ENCODE measurements at regions not wholly inside any gene's neighbourhood (a gene's known extent, or its start where the extent isn't known, plus 50 kb on each side); places are given as distances from the start of the nearest gene placed in this dataset.

- no peaks in the 10 kb centered on the region for H3K9me1 ChIP-seq (ENCODE audit: insufficient read depth, low read length)
- H2BK15ac ChIP-seq (ENCODE audit: low read depth, low read length): no peak overlapping the region
- H3K9me3 ChIP-seq (ENCODE audit: control insufficient read depth, insufficient read depth, low read length): no peaks in the 10 kb centered on the region
- no peak overlapping the region for H4K91ac ChIP-seq (ENCODE audit: insufficient read depth, low read depth, low read length)
- in situ Hi-C loops (cut with MboI; ENCODE audit: low sequenced_read_pairs): loop anchor here (25.0 kb wide), 1 partner anchor 99 kb away; no protein-coding TSS in a partner anchor
- CTCF ChIA-PET: interaction anchor here (0.6 kb wide), 1 partner anchor 25 kb away, joined by 3 read pairs; no protein-coding TSS in a partner anchor
- H2BK120ac ChIP-seq (ENCODE audit: low read depth, low read length): no peak overlapping the region
- no peak overlapping the region for H3K56ac ChIP-seq (ENCODE audit: extremely low read depth, insufficient read depth, low read length)
- no peak overlapping the region for H3K18ac ChIP-seq (ENCODE audit: low read depth, low read length)
- no peak overlapping the region for H3K4me3 ChIP-seq (ENCODE audit: insufficient read depth, low read depth, low read length)
- H4K5ac ChIP-seq (ENCODE audit: low read depth, low read length): no peak overlapping the region
- intact Hi-C loops (cut with micrococcal nuclease): no loop called here
- H4K20me1 ChIP-seq (ENCODE audit: insufficient read depth, low read length): no peaks in the 10 kb centered on the region
- POLR2A ChIA-PET (ENCODE audit: unreplicated experiment): no interaction called here
- no peak overlapping the region for H4K8ac ChIP-seq (ENCODE audit: low read depth in 2 of 2, low read length in 2 of 2)
- BruUV-seq (replicated peaks): no TSS peak
- WGBS, 2 experiments (ENCODE audit: extremely low coverage in 2 of 2, insufficient read length in 1 of 2): 100% methylated on average over 1 of the region's 2 CpGs; no CpG with 5 or more reads in 1 of the 2 experiments
- no peak overlapping the region for H3K27ac ChIP-seq (ENCODE audit: insufficient read depth, low read length)
- H3K79me1 ChIP-seq (ENCODE audit: low read depth in 1 of 2, low read length in 2 of 2): no peaks in the 10 kb centered on the region
- H2AFZ ChIP-seq (replicated peaks; ENCODE audit: low read length, poor library complexity): no peak overlapping the region
- no peak overlapping the region for H3K14ac ChIP-seq (replicated peaks; ENCODE audit: low read depth, low read length)
- no peak overlapping the region for H3K9ac ChIP-seq (ENCODE audit: low read depth, low read length)
- H2AK5ac ChIP-seq (ENCODE audit: low read depth, low read length): no peak overlapping the region
- H3K23ac ChIP-seq (ENCODE audit: low read depth, low read length): no peak overlapping the region
- no peak overlapping the region for H2BK20ac ChIP-seq (ENCODE audit: low read depth, low read length)
- TF ChIP-seq RFX5 (IDR thresholded peaks at IDR 0.05; ENCODE audit: low read depth, low read length) (no peak), FOS (IDR thresholded peaks at IDR 0.05; ENCODE audit: low read depth, low read length) (no peak), RCOR1 (IDR thresholded peaks at IDR 0.05; ENCODE audit: insufficient replicate concordance, low read length) (no peak), MXI1 (IDR thresholded peaks at IDR 0.05; ENCODE audit: borderline replicate concordance, low read depth, low read length) (no peak), NFE2L2 (IDR thresholded peaks at IDR 0.05; ENCODE audit: low read depth, low read length) (no peak), CTCF (conservative IDR thresholded peaks at IDR 0.05; ENCODE audit: low read depth, low read length) (no peak), MAZ (IDR thresholded peaks at IDR 0.05; ENCODE audit: borderline replicate concordance, low read depth, low read length) (no peak), RAD21 (IDR thresholded peaks at IDR 0.05; ENCODE audit: low read length) (no peak), BHLHE40 (IDR thresholded peaks at IDR 0.05; ENCODE audit: low read depth, low read length) (no peak), POLR2A (IDR thresholded peaks at IDR 0.05; ENCODE audit: low read depth, low read length) (no peak)
- TF ChIP-seq, protein P1, sequence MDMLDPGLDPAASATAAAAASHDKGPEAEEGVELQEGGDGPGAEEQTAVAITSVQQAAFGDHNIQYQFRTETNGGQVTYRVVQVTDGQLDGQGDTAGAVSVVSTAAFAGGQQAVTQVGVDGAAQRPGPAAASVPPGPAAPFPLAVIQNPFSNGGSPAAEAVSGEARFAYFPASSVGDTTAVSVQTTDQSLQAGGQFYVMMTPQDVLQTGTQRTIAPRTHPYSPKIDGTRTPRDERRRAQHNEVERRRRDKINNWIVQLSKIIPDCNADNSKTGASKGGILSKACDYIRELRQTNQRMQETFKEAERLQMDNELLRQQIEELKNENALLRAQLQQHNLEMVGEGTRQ (IDR thresholded peaks at IDR 0.05; ENCODE audit: low read depth, low read length): no peak
- no peaks in the 10 kb centered on the region for H3K36me3 ChIP-seq (ENCODE audit: control insufficient read depth, insufficient read depth, low read length)
- no peak overlapping the region for H3K4me2 ChIP-seq (ENCODE audit: low read depth, low read length)
- no peak for DNase-seq
- dilution Hi-C loops (cut with HindIII; ENCODE audit: low sequenced_read_pairs, unreplicated experiment): no loop called here
- H2BK5ac ChIP-seq (ENCODE audit: low read depth, low read length, poor library complexity, severe bottlenecking): no peak overlapping the region
- ATAC-seq (ENCODE audit: low read depth): no peak
- H3K27me3 ChIP-seq (ENCODE audit: control insufficient read depth, insufficient read depth, low read length): no peaks in the 10 kb centered on the region
- no peak overlapping the region for H3K4ac ChIP-seq (ENCODE audit: low read depth, low read length)
- H3K4me1 ChIP-seq (ENCODE audit: control insufficient read depth, insufficient read depth, low read length): no peaks in the 10 kb centered on the region
- no peak overlapping the region for H2AK9ac ChIP-seq (replicated peaks; ENCODE audit: low read depth, low read length, poor library complexity)
Measured at GRCh38 chr3:21238661-21239060, 512.3 kb downstream of the ZNF385D start.
